Mucosa of rectum (tissue), 2 donors: ENCODE measurements at regions not wholly inside any gene's neighbourhood (a gene's known extent, or its start where the extent isn't known, plus 50 kb on each side); places are given as distances from the start of the nearest gene placed in this dataset.
"Not testable (repeated sequence)": the region's sequence is repeated elsewhere in the genome, so short reads cannot be mapped to it uniquely, and the experiment has no call there.

Experiments used
- H3K27ac ChIP-seq, 2 donors: one replicate each; pipeline ENCODE4 v1.7.0; 2013; ENCODE audit warnings: inconsistent platforms in 2 of 2, low read depth in 2 of 2, low read length in 2 of 2
- H3K27me3 ChIP-seq, 2 donors: one replicate each; pipeline ENCODE4 v1.7.0; 2013; ENCODE audit warnings: low read length in 2 of 2; ENCODE audit not compliant: control insufficient read depth in 2 of 2, insufficient read depth in 2 of 2
- H3K36me3 ChIP-seq, 2 donors: one replicate each; pipeline ENCODE4 v1.7.0; 2013; ENCODE audit warnings: low read length in 2 of 2; ENCODE audit not compliant: control insufficient read depth in 2 of 2, insufficient read depth in 2 of 2
- H3K4me1 ChIP-seq, 2 donors: one replicate each; pipeline ENCODE4 v1.7.0; 2013; ENCODE audit warnings: low read length in 2 of 2, mild to moderate bottlenecking in 1 of 2; ENCODE audit not compliant: control insufficient read depth in 2 of 2, insufficient read depth in 2 of 2
- H3K4me3 ChIP-seq, 2 donors: one replicate each; pipeline ENCODE4 v1.7.0; 2013; ENCODE audit warnings: low read length in 2 of 2
- H3K9ac ChIP-seq, 2 donors: one replicate each; pipeline ENCODE4 v1.7.0; 2013; ENCODE audit warnings: low read length in 2 of 2, low read depth in 1 of 2, mild to moderate bottlenecking in 1 of 2
- H3K9me3 ChIP-seq, 2 donors: one replicate each; pipeline ENCODE4 v1.7.0; 2013; ENCODE audit warnings: low read length in 2 of 2; ENCODE audit not compliant: control insufficient read depth in 2 of 2
- donor health status: healthy.
- donor health status: Normal muscosa, but diverticular disease.

DNA sequence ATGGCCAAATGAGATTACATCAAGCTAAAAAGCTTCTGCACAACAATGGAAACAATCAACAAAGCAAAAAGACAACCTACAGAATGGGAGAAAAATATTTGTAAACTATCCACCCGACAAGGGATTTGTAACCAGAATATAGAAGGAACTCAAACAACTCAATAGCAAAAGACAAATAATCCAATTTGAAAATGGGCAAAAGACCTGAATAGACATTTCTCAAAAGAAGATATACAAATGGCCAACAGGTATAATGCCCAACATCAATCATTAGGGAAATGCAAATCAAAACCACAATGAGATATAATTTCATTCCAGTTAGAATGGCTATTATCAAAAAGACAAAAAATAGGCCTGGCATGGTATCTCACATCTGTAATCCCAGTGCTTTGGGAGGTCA, 140.0 kb downstream of the GLUL start:
- Histone ChIP-seq H3K27ac (no peak overlapping the region), H3K27me3 (no peaks in the 10 kb centered on the region), H3K9me3 (no peaks in the 10 kb centered on the region), H3K36me3 (no peaks in the 10 kb centered on the region), H3K4me1 (peaks cover 7 to 9% of the 10 kb centered on the region in 2 donors), H3K4me3 (no peak overlapping the region), H3K9ac (no peak overlapping the region)

DNA sequence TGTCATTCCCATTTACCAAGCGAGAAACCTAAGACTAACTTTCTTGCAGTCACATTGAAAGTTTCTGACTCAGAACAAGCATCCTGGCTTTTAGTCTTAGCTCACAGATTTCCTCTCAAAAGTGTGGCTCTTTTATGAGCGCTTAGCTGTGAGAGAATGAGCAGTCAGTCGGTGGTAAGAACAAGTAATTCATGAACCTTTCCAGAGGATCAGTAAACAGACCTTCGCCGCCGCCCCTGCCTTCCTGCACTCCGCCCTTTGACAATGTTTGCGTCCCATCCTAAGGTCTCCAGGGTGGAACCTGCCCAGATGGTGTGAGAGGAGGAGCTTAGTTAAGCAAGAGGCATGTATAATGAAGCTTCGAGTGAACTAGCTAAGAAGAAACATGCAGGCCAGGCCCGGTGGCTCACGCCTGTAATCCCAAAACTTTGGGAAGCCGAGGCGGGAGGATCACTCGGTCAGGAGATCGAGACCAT, 142.4 kb downstream of the GLUL start:
- Histone ChIP-seq H3K4me1 (peaks cover 7 to 9% of the 10 kb centered on the region in 2 donors), H3K27me3 (no peaks in the 10 kb centered on the region), H3K9ac (peak overlapping the region in 1 of 2 donors; percentile 33), H3K9me3 (no peaks in the 10 kb centered on the region), H3K4me3 (no peak overlapping the region), H3K36me3 (no peaks in the 10 kb centered on the region), H3K27ac (peak overlapping the region; percentile 74 to 90)

DNA sequence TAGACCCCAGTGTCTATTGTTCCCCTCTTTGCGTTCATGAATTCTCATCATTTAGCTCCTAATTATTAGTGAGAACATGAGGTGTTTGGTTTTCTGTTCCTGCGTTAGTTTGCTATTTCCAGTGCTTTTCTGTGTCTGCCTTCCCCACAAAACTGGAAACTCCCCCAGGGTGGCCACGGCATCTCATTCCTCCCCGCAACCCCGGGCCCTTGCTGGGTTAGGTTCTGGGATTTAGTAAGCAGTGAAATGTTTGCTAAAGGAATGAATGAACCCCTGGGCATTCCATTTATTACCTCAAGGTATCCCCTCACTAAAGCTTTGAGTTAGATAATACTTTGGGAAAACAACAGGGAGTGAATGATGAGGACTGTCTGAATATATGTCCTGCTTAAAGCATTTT, 142.9 kb downstream of the GLUL start:
- no peaks in the 10 kb centered on the region for H3K9me3 ChIP-seq
- H3K9ac ChIP-seq = peak overlapping the region in 1 of 2 donors; percentile 33
- H3K27me3 ChIP-seq = no peaks in the 10 kb centered on the region
- H3K27ac ChIP-seq = peak overlapping the region; percentile 74 to 90
- no peaks in the 10 kb centered on the region for H3K36me3 ChIP-seq
- H3K4me1 ChIP-seq = peaks cover 7 to 9% of the 10 kb centered on the region in 2 donors
- H3K4me3 ChIP-seq = no peak overlapping the region

DNA sequence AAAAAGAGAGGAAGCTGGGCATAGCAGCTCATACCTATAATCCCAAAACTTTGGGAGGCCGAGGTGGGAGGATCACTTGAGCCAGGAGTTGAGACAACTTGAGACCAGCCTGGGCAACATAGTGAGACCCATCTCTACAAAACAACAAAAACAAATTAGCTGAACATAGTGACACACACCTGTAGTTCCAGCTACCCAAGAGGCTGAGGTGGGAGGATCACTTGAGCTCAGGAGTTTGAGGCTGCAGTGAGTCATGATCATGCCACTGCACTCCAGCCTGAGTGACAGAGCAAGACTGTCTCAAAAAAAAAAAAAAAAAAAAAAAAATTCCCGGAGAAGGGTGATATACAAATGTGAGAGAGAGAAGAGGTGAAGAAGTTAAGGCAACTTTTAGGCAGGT, 143.8 kb downstream of the GLUL start:
- not testable (repeated sequence) for H3K4me1 ChIP-seq, H3K36me3 ChIP-seq, H3K27me3 ChIP-seq, H3K9ac ChIP-seq, H3K9me3 ChIP-seq, H3K4me3 ChIP-seq
- H3K27ac ChIP-seq = peak overlapping the region in 1 of 2 donors; percentile 33

DNA sequence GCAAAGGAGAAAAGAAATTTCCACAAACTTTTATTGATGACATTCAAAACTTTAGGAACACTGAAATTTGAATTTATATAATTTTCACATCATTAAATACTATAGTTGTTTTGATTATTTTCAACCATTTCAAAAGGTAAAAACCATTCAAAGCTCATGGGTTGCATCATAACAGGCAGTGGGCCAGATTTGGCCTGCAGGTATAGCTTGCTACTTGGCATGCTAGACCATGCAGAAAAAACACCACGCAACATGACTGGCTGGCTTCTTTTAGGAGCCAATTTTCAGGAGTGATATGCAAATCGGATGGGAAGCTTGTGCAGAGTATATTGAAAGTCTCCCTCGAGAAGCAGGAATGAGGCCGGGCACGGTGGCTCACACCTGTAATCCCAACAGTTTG, 144.8 kb downstream of the GLUL start:
- Histone ChIP-seq H3K9me3 (no peaks in the 10 kb centered on the region), H3K4me3 (no peak overlapping the region), H3K36me3 (no peaks in the 10 kb centered on the region), H3K27ac (no peak overlapping the region), H3K4me1 (peaks cover 7 to 9% of the 10 kb centered on the region in 2 donors), H3K27me3 (no peaks in the 10 kb centered on the region), H3K9ac (no peak overlapping the region)

- Histone ChIP-seq H3K27ac (no peak overlapping the region), H3K4me1 (peaks cover 7 to 9% of the 10 kb centered on the region in 2 donors), H3K36me3 (no peaks in the 10 kb centered on the region), H3K9me3 (no peaks in the 10 kb centered on the region), H3K9ac (no peak overlapping the region), H3K27me3 (no peaks in the 10 kb centered on the region), H3K4me3 (no peak overlapping the region)
Observed at GRCh38 chr1:182245040-182245439, 146.6 kb downstream of the GLUL start.

- H3K4me1 ChIP-seq = peaks cover 7 to 9% of the 10 kb centered on the region in 2 donors
- no peak overlapping the region for H3K9ac ChIP-seq
Observed at GRCh38 chr1:182244451-182244850, 147.1 kb downstream of the GLUL start.

DNA sequence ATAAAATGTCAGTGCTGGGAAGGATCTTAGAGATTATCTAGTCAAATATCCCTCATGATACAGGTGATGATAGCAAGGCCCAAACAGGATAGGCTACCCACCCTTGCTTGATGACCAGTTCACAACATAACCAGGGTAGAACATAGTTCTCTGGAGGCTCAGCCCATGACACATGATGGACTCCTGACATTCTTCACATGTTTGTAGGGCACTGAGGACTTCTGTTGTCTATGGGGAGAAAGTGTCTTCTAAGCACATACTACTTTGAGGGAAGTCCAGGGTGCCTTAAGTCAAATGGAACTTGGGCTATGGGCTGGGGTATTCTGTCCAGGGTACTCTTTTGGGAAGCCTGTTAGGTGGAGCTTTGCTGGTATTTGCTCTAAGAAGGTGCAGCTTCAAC, 148.9 kb downstream of the GLUL start:
- H3K9ac ChIP-seq = no peak overlapping the region
- no peaks in the 10 kb centered on the region for H3K27me3 ChIP-seq
- no peak overlapping the region for H3K27ac ChIP-seq
- no peaks in the 10 kb centered on the region for H3K36me3 ChIP-seq
- no peak overlapping the region for H3K4me3 ChIP-seq
- H3K4me1 ChIP-seq = no peaks in the 10 kb centered on the region
- no peaks in the 10 kb centered on the region for H3K9me3 ChIP-seq

More at GRCh38 chr1:182244451-182244850, 147.1 kb downstream of the GLUL start:
- H3K27me3 ChIP-seq = no peaks in the 10 kb centered on the region
- no peak overlapping the region for H3K4me3 ChIP-seq
- H3K36me3 ChIP-seq = no peaks in the 10 kb centered on the region
- no peak overlapping the region for H3K27ac ChIP-seq
- no peaks in the 10 kb centered on the region for H3K9me3 ChIP-seq

DNA sequence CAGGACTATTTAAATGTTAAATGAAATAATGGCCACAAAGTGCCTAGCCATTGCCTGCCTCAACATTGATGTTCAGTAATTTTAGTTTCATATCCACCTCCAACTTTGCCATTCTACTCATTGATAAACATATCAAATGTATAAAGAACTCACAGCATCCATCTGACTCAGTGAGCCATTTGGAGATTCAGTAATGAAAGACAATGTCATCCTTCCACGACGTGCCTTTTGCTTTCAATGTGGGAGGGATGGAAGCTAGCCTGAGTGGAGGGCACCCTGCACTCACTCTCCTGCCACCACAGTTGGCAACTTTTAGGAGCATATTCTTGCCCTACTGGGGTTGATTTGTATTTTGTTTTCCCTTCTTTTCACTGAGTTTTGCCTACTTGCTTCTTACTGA, 151.5 kb downstream of the GLUL start:
- no peak overlapping the region for H3K9ac ChIP-seq
- no peaks in the 10 kb centered on the region for H3K9me3 ChIP-seq
- H3K4me1 ChIP-seq = peaks cover 9 to 20% of the 10 kb centered on the region in 2 donors
- H3K4me3 ChIP-seq = no peak overlapping the region
- H3K27ac ChIP-seq = no peak overlapping the region
- H3K27me3 ChIP-seq = no peaks in the 10 kb centered on the region
- no peaks in the 10 kb centered on the region for H3K36me3 ChIP-seq

- Histone ChIP-seq H3K27ac (no peak overlapping the region), H3K4me3 (no peak overlapping the region), H3K9ac (no peak overlapping the region), H3K27me3 (no peaks in the 10 kb centered on the region), H3K36me3 (no peaks in the 10 kb centered on the region), H3K9me3 (no peaks in the 10 kb centered on the region), H3K4me1 (peaks cover 9 to 21% of the 10 kb centered on the region in 2 donors)
Observed at GRCh38 chr1:182238421-182238820, 153.2 kb downstream of the GLUL start.

- Histone ChIP-seq H3K36me3 (no peaks in the 10 kb centered on the region), H3K27ac (no peak overlapping the region), H3K4me1 (peaks cover 9 to 21% of the 10 kb centered on the region in 2 donors), H3K9me3 (no peaks in the 10 kb centered on the region), H3K9ac (no peak overlapping the region), H3K4me3 (no peak overlapping the region), H3K27me3 (no peaks in the 10 kb centered on the region)
Observed at GRCh38 chr1:182237329-182237728, 154.3 kb downstream of the GLUL start.
